CD4-positive, alpha-beta T cell (primary cell): ENCODE measurements at regions not wholly inside any gene's neighbourhood (a gene's known extent, or its start where the extent isn't known, plus 50 kb on each side); places are given as distances from the start of the nearest gene placed in this dataset.

Source experiments
- ATAC-seq: fragments of 200-7000 bp; cut with Tn5 transposase; one replicate; pipeline ENCODE4 v1.10.0; 2022; ENCODE audit warnings: mild to moderate bottlenecking; ENCODE audit not compliant: poor library complexity
- CTCF ChIA-PET: fragments of 350-600 bp; sonication (Branson Sonifier 250); formaldehyde crosslinking; loops from one replicate; lab custom pipeline; 2021; ENCODE audit warnings: antibody characterized with exemption, inconsistent platforms; lab: Charles Lee
- POLR2A ChIA-PET: fragments of 350-600 bp; sonication (Branson Sonifier 250); formaldehyde crosslinking; loops from one replicate; lab custom pipeline; 2021; ENCODE audit warnings: antibody characterized with exemption, inconsistent platforms; lab: Charles Lee
- DNase-seq, 14 experiments: peaks; one replicate each; pipeline ENCODE4 v3.0.0-alpha.2; 2013 to 2020; ENCODE audit warnings: mixed read lengths in 2 of 14
- H3K27ac ChIP-seq, 2 donors: one replicate each; pipeline versions ENCODE4 v1.5.1 to v1.7.0; 2013; ENCODE audit warnings: low read length in 2 of 2, low read depth in 1 of 2, mild to moderate bottlenecking in 1 of 2
- H3K27me3 ChIP-seq, 2 experiments: 1 replicate in 1 of 2; 2 replicates in 1 of 2; pipeline versions ENCODE4 v1.6.1 to v1.7.0; 2013; ENCODE audit warnings: low read length in 2 of 2, control low read depth in 1 of 2, mild to moderate bottlenecking in 1 of 2, moderate library complexity in 1 of 2; ENCODE audit not compliant: insufficient read depth in 2 of 2, control insufficient read depth in 1 of 2
- H3K36me3 ChIP-seq: one replicate; pipeline ENCODE4 v1.6.1; 2013; ENCODE audit warnings: low read length, control low read depth; ENCODE audit not compliant: insufficient read depth
- H3K4me1 ChIP-seq: one replicate; pipeline ENCODE4 v1.6.1; 2013; ENCODE audit warnings: low read length, control low read depth; ENCODE audit not compliant: insufficient read depth
- H3K4me3 ChIP-seq: one replicate; pipeline ENCODE4 v1.5.1; 2013; ENCODE audit warnings: mild to moderate bottlenecking, low read length, moderate library complexity
- H3K9me3 ChIP-seq, 2 experiments: 1 replicate in 1 of 2; 2 replicates in 1 of 2; pipeline versions ENCODE4 v1.6.1 to v1.7.0; 2013; ENCODE audit warnings: low read length in 2 of 2, mild to moderate bottlenecking in 2 of 2, control low read depth in 1 of 2, moderate library complexity in 1 of 2; ENCODE audit not compliant: control insufficient read depth in 1 of 2, insufficient read depth in 1 of 2
- H3K27ac Mint-ChIP-seq: one replicate; pipeline ENCODE4 v1.8.0; 2020; ENCODE audit warnings: mixed read lengths
- H3K27me3 Mint-ChIP-seq: one replicate; pipeline ENCODE4 v1.8.0; 2021; ENCODE audit warnings: mixed read lengths
- H3K36me3 Mint-ChIP-seq: one replicate; pipeline ENCODE4 v1.8.0; 2021; ENCODE audit warnings: low read depth, mixed read lengths
- H3K4me1 Mint-ChIP-seq: one replicate; pipeline ENCODE4 v1.8.0; 2021; ENCODE audit warnings: low read depth, mixed read lengths
- H3K4me3 Mint-ChIP-seq: one replicate; pipeline ENCODE4 v1.8.0; 2020; ENCODE audit warnings: mild to moderate bottlenecking, mixed read lengths
- H3K9me3 Mint-ChIP-seq: one replicate; pipeline ENCODE4 v1.8.0; 2020; ENCODE audit warnings: mixed read lengths
- intact Hi-C, 2 experiments: fragments of 100-400 bp; cut with DNase I in 1 of 2; cut with micrococcal nuclease in 1 of 2; formaldehyde crosslinking; loops; one replicate each; pipeline versions ENCODE4 v1.15.1 to v1.9.0; 2023 to 2025; cut with DNase I, micrococcal nuclease
- TF ChIP-seq, protein P1 (sequence below): fragments of 200-600 bp; IDR thresholded peaks from one replicate; pipeline ENCODE4 v1.8.0; 2022; ENCODE audit warnings: antibody characterized with exemption, mild to moderate bottlenecking

DNA sequence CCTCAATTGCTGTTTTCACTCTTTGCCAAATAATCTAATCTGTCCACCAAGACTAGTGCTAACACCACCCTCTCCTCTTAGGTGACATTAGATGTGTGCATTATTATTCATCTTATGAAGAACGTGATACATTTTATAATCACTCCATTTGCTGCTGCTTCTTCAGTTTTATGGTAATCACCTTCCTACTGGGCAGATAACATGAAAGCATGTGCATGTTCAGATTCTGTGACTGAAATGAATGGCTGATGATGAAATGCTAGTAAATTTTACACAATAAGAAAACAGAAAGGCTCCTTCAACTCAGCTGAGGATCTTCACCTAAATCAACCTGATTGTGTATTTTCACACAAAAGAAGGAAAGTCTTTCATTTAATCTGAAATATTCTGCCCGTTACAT, 577.6 kb downstream of the CSNK1G3 start:
- Mint-ChIP-seq H3K27ac (no peak overlapping the region), H3K9me3 (peaks cover 2% of the 10 kb centered on the region), H3K4me1 (no peaks in the 10 kb centered on the region), H3K4me3 (no peak overlapping the region), H3K36me3 (no peaks in the 10 kb centered on the region), H3K27me3 (no peaks in the 10 kb centered on the region)
- intact Hi-C loops = no loop called here
- ChIA-PET CTCF (no interaction called here), POLR2A (no interaction called here)
- no peaks in the 10 kb centered on the region for H3K9me3 ChIP-seq
- TF ChIP-seq, protein P1, sequence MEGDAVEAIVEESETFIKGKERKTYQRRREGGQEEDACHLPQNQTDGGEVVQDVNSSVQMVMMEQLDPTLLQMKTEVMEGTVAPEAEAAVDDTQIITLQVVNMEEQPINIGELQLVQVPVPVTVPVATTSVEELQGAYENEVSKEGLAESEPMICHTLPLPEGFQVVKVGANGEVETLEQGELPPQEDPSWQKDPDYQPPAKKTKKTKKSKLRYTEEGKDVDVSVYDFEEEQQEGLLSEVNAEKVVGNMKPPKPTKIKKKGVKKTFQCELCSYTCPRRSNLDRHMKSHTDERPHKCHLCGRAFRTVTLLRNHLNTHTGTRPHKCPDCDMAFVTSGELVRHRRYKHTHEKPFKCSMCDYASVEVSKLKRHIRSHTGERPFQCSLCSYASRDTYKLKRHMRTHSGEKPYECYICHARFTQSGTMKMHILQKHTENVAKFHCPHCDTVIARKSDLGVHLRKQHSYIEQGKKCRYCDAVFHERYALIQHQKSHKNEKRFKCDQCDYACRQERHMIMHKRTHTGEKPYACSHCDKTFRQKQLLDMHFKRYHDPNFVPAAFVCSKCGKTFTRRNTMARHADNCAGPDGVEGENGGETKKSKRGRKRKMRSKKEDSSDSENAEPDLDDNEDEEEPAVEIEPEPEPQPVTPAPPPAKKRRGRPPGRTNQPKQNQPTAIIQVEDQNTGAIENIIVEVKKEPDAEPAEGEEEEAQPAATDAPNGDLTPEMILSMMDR = no peak
- DNase-seq (no peak), ATAC-seq (no peak)
- no peaks in the 10 kb centered on the region for H3K36me3 ChIP-seq
- no peaks in the 10 kb centered on the region for H3K4me1 ChIP-seq
- no peak overlapping the region for H3K27ac ChIP-seq
- H3K4me3 ChIP-seq = no peak overlapping the region
- H3K27me3 ChIP-seq = no peaks in the 10 kb centered on the region

DNA sequence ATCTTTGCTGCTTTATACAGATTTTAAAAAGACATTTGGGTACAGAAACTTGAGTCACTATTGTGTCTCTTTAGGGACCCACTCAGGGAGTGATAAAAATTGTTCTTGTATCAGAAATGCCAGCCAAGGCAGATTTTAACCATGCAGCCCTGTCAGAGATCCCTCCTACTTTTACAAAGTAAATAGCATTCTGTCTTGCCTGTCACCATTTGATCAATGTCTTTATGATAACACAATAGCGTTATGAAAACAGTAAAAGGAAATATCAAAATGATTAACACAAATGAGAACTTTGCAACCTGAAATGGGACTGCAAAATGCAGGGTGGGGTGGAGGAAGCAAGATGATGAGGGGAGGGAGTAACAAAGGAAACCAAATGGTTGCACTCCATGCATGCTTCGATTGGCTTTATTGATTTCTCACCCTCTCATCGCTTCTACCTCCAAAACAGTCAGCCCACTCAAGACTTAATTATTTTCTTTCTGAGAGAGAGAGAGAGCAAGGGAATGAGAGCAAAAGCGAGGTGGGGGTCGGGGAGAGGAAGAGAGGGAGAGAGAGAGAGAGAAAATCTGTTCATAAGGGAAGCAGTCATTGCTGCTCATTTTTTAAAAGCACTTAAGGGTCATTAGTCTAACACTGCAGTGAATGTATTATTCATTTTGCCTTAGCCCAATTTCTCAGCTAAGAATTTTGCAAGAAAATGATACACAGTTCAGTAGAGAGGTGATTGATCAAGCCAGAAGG, 576.5 kb downstream of the CSNK1G3 start:
- Histone ChIP-seq H3K36me3 (no peaks in the 10 kb centered on the region), H3K4me3 (no peak overlapping the region), H3K9me3 (no peaks in the 10 kb centered on the region), H3K27me3 (no peaks in the 10 kb centered on the region), H3K4me1 (no peaks in the 10 kb centered on the region), H3K27ac (no peak overlapping the region)
- H3K4me3 Mint-ChIP-seq = no peak overlapping the region
- CTCF ChIA-PET = no interaction called here
- no peaks in the 10 kb centered on the region for H3K4me1 Mint-ChIP-seq
- ATAC-seq = no peak
- TF ChIP-seq, protein P1 = no peak
- H3K36me3 Mint-ChIP-seq = no peaks in the 10 kb centered on the region
- H3K27me3 Mint-ChIP-seq = no peaks in the 10 kb centered on the region
- no peak overlapping the region for H3K27ac Mint-ChIP-seq
- intact Hi-C loops = no loop called here
- peaks cover 2% of the 10 kb centered on the region for H3K9me3 Mint-ChIP-seq
- POLR2A ChIA-PET = no interaction called here
- no peak for DNase-seq

DNA sequence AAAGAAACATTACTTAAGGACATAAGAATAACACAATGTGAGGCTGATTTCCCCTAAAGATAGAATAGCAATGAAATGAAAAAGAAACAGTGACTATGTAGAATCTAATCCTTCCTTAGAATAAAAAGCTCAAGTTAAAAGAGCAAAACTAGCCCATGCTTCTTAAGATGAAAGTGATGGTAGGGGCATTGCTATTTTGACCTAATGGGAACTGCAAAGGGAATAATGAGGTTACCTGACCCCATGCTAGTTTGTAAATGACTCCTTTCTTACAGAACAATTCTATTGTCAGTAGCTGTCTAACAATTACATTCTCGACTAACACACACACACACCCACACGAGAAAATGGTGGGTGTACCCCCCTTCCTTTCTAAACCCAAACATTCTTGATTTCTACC, 575.8 kb downstream of the CSNK1G3 start:
- ATAC-seq (no peak), DNase-seq (no peak)
- ChIA-PET CTCF (no interaction called here), POLR2A (no interaction called here)
- H3K36me3 Mint-ChIP-seq = no peaks in the 10 kb centered on the region
- no peaks in the 10 kb centered on the region for H3K36me3 ChIP-seq
- no peaks in the 10 kb centered on the region for H3K27me3 Mint-ChIP-seq
- TF ChIP-seq, protein P1 = no peak
- H3K4me1 Mint-ChIP-seq = no peaks in the 10 kb centered on the region
- no peak overlapping the region for H3K27ac ChIP-seq
- no peak overlapping the region for H3K4me3 ChIP-seq
- intact Hi-C loops = no loop called here
- H3K9me3 Mint-ChIP-seq = peaks cover 2% of the 10 kb centered on the region
- H3K4me3 Mint-ChIP-seq = no peak overlapping the region
- H3K9me3 ChIP-seq = no peaks in the 10 kb centered on the region
- H3K27me3 ChIP-seq = no peaks in the 10 kb centered on the region
- no peaks in the 10 kb centered on the region for H3K4me1 ChIP-seq
- no peak overlapping the region for H3K27ac Mint-ChIP-seq
